ENCODE measurements at regions not wholly inside any gene's neighbourhood (a gene's known extent, or its start where the extent isn't known, plus 50 kb on each side); places are given as distances from the start of the nearest gene placed in this dataset.

DNA sequence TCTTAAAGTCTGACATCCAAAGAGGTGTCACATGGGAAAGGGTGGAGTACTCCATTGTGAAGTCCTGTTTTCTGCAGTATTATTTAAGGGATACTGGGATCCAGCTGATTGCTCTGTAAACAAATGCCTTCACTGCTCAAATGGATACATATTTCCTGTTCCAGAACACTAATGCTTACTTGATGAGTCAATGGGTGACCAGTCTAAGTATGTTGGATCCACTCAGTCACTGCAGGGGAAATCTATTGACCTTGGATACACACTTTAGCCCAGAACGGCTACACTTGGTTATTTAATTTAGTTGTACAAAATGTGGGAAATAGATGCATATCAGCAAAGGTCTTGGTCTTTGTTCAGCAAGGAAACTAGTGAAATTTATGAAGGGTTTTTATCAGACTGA, 261.4 kb downstream of the MAP2K4 start:
- Histone ChIP-seq H2BK5ac (ENCODE audit: low read length) (no peak overlapping the region), H3K18ac (ENCODE audit: low read length) (no peak overlapping the region), H3K79me1 (ENCODE audit: low read depth, low read length) (no peaks in the 10 kb centered on the region), H3K14ac (ENCODE audit: low read length) (no peak overlapping the region), H2BK120ac (ENCODE audit: low read depth, low read length) (no peak overlapping the region), H3K4ac (ENCODE audit: low read length) (no peak overlapping the region), H3K9ac (ENCODE audit: low read depth, low read length, poor library complexity) (no peak overlapping the region), H3K27me3 (ENCODE audit: control insufficient read depth in 3 of 3, insufficient read depth in 3 of 3, low read depth in 1 of 3, low read length in 3 of 3) (no peaks in the 10 kb centered on the region), H3K4me1 (ENCODE audit: control insufficient read depth in 2 of 2, insufficient read depth in 1 of 2, low read depth in 1 of 2, low read length in 2 of 2) (no peaks in the 10 kb centered on the region), H3K36me3 (replicated peaks in 1 of 2; ENCODE audit: control insufficient read depth in 2 of 2, insufficient read depth in 2 of 2, low read length in 2 of 2) (no peaks in the 10 kb centered on the region), H4K91ac (ENCODE audit: low read depth, low read length, poor library complexity) (no peak overlapping the region), H4K8ac (ENCODE audit: low read depth, low read length) (no peak overlapping the region), H3K4me3 (ENCODE audit: low read length in 2 of 2) (no peak overlapping the region), H2BK15ac (ENCODE audit: low read length) (no peak overlapping the region), H2AFZ (ENCODE audit: low read length) (no peak overlapping the region), H3K4me2 (ENCODE audit: insufficient read depth, low read length, poor library complexity, severe bottlenecking) (no peak overlapping the region), H2BK12ac (ENCODE audit: low read length) (no peak overlapping the region), H3K9me3 (replicated peaks in 1 of 2; ENCODE audit: control insufficient read depth in 2 of 2, insufficient read depth in 1 of 2, low read depth in 1 of 2, low read length in 2 of 2) (no peaks in the 10 kb centered on the region), H2AK5ac (ENCODE audit: low read depth, low read length) (no peak overlapping the region), H3K23ac (ENCODE audit: low read depth, low read length, poor library complexity) (no peak overlapping the region), H3K27ac (replicated peaks; ENCODE audit: low read length) (no peak overlapping the region)
- WGBS, 2 donors (ENCODE audit: extremely low coverage in 2 of 2, insufficient read length in 2 of 2, insufficient replicate concordance in 1 of 2) = no CpG with 5 or more reads among the region's 1 CpG
- no peak for DNase-seq (ENCODE audit: low spot score)

DNA sequence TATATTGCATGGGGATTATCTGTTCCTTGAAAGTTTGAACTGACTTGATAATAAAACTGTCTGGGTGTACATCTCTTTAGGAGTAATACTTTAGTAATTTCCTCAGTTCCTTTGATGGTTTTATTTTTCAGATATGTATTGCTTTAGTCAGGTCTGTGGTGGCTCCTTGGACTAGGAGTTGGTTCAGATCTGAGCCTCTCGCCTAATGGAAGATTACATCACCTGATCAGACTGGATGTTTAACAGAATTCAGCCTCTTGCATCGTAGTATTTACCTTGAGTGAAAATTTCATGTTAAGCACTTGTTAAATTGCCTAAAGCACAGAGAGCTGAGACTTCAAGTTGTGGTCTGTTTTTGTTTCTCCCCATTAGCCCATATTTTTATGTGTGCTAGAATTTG, 267.3 kb downstream of the MAP2K4 start:
- H2AFZ ChIP-seq (ENCODE audit: low read length) = no peak overlapping the region
- H3K27ac ChIP-seq (replicated peaks; ENCODE audit: low read length) = no peak overlapping the region
- no peak overlapping the region for H3K4me3 ChIP-seq (ENCODE audit: low read length in 2 of 2)
- H3K36me3 ChIP-seq (replicated peaks in 1 of 2; ENCODE audit: control insufficient read depth in 2 of 2, insufficient read depth in 2 of 2, low read length in 2 of 2) = no peaks in the 10 kb centered on the region
- no peak overlapping the region for H2AK5ac ChIP-seq (ENCODE audit: low read depth, low read length)
- H3K4ac ChIP-seq (ENCODE audit: low read length) = no peak overlapping the region
- H3K27me3 ChIP-seq (ENCODE audit: control insufficient read depth in 3 of 3, insufficient read depth in 3 of 3, low read depth in 1 of 3, low read length in 3 of 3) = no peaks in the 10 kb centered on the region
- WGBS, 2 donors (ENCODE audit: extremely low coverage in 2 of 2, insufficient read length in 2 of 2, insufficient replicate concordance in 1 of 2) = no CpG with 5 or more reads among the region's 2 CpGs
- no peaks in the 10 kb centered on the region for H3K4me1 ChIP-seq (ENCODE audit: control insufficient read depth in 2 of 2, insufficient read depth in 1 of 2, low read depth in 1 of 2, low read length in 2 of 2)
- H3K79me1 ChIP-seq (ENCODE audit: low read depth, low read length) = no peaks in the 10 kb centered on the region
- H2BK12ac ChIP-seq (ENCODE audit: low read length) = no peak overlapping the region
- H3K9me3 ChIP-seq (replicated peaks in 1 of 2; ENCODE audit: control insufficient read depth in 2 of 2, insufficient read depth in 1 of 2, low read depth in 1 of 2, low read length in 2 of 2) = no peaks in the 10 kb centered on the region
- H3K9ac ChIP-seq (ENCODE audit: low read depth, low read length, poor library complexity) = no peak overlapping the region
- H3K23ac ChIP-seq (ENCODE audit: low read depth, low read length, poor library complexity) = no peak overlapping the region
- no peak overlapping the region for H3K4me2 ChIP-seq (ENCODE audit: insufficient read depth, low read length, poor library complexity, severe bottlenecking)
- no peak overlapping the region for H4K91ac ChIP-seq (ENCODE audit: low read depth, low read length, poor library complexity)
- no peak overlapping the region for H4K8ac ChIP-seq (ENCODE audit: low read depth, low read length)
- no peak overlapping the region for H2BK15ac ChIP-seq (ENCODE audit: low read length)
- H3K14ac ChIP-seq (ENCODE audit: low read length) = no peak overlapping the region
- no peak overlapping the region for H3K18ac ChIP-seq (ENCODE audit: low read length)
- DNase-seq (ENCODE audit: low spot score) = no peak
- H2BK5ac ChIP-seq (ENCODE audit: low read length) = no peak overlapping the region
- H2BK120ac ChIP-seq (ENCODE audit: low read depth, low read length) = no peak overlapping the region

DNA sequence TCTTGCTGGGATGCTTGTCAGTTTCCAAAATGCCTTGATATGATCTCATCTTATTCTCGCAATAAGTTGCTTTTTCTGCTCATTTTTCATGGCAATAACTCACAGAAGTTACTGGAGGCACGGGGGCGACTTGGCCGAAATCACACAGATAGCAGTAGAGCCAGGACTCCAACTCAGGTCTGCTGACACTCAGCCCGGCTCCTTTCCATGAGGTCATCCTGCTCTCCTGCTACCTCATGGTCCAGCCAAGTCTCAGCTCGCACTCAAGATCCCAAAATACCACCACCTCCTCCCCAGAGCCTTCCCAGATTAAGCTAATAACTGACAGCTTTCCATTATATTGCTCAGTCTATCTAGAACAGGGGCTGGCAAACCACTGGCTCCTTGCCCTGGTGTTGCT, 269.5 kb downstream of the MAP2K4 start:
- Histone ChIP-seq H3K14ac (ENCODE audit: low read length) (no peak overlapping the region), H2BK12ac (ENCODE audit: low read length) (no peak overlapping the region), H2BK15ac (ENCODE audit: low read length) (no peak overlapping the region), H3K79me1 (ENCODE audit: low read depth, low read length) (no peaks in the 10 kb centered on the region), H3K9ac (ENCODE audit: low read depth, low read length, poor library complexity) (no peak overlapping the region), H2AFZ (ENCODE audit: low read length) (no peak overlapping the region), H3K4ac (ENCODE audit: low read length) (no peak overlapping the region), H3K4me2 (ENCODE audit: insufficient read depth, low read length, poor library complexity, severe bottlenecking) (no peak overlapping the region), H3K27ac (replicated peaks; ENCODE audit: low read length) (no peak overlapping the region), H3K4me1 (ENCODE audit: control insufficient read depth in 2 of 2, insufficient read depth in 1 of 2, low read depth in 1 of 2, low read length in 2 of 2) (no peaks in the 10 kb centered on the region), H4K8ac (ENCODE audit: low read depth, low read length) (no peak overlapping the region), H2BK120ac (ENCODE audit: low read depth, low read length) (no peak overlapping the region), H3K18ac (ENCODE audit: low read length) (no peak overlapping the region), H3K9me3 (replicated peaks in 1 of 2; ENCODE audit: control insufficient read depth in 2 of 2, insufficient read depth in 1 of 2, low read depth in 1 of 2, low read length in 2 of 2) (no peaks in the 10 kb centered on the region), H3K27me3 (ENCODE audit: control insufficient read depth in 3 of 3, insufficient read depth in 3 of 3, low read depth in 1 of 3, low read length in 3 of 3) (no peaks in the 10 kb centered on the region), H3K4me3 (ENCODE audit: low read length in 2 of 2) (no peak overlapping the region), H2AK5ac (ENCODE audit: low read depth, low read length) (no peak overlapping the region), H2BK5ac (ENCODE audit: low read length) (no peak overlapping the region), H3K36me3 (replicated peaks in 1 of 2; ENCODE audit: control insufficient read depth in 2 of 2, insufficient read depth in 2 of 2, low read length in 2 of 2) (no peaks in the 10 kb centered on the region), H3K23ac (ENCODE audit: low read depth, low read length, poor library complexity) (no peak overlapping the region), H4K91ac (ENCODE audit: low read depth, low read length, poor library complexity) (no peak overlapping the region)
- no CpG with 5 or more reads among the region's 6 CpGs for WGBS, 2 donors (ENCODE audit: extremely low coverage in 2 of 2, insufficient read length in 2 of 2, insufficient replicate concordance in 1 of 2)
- no peak for DNase-seq (ENCODE audit: low spot score)

DNA sequence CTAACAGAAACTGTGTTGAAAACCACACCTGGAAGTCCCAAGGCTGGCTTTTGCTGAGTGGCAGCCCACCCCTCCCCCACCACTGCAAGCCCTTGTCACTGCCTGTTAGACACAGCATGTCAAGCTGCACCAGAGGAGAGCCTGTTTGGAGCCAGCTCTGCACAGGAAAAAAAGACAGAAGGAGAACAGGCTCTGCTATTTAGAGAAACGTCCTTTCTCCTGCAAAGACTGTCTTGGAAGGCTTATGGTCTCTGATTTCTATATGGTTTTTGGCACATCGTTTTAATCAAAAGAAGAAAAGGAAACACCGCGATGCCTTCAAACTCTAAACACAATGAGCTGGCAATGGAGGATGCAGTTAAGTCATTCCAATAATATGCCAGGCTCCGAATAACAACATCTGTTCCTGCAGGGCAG, 275.5 kb downstream of the MAP2K4 start:
- H2BK15ac ChIP-seq (ENCODE audit: low read length) = no peak overlapping the region
- no peaks in the 10 kb centered on the region for H3K79me1 ChIP-seq (ENCODE audit: low read depth, low read length)
- no peaks in the 10 kb centered on the region for H3K36me3 ChIP-seq (replicated peaks in 1 of 2; ENCODE audit: control insufficient read depth in 2 of 2, insufficient read depth in 2 of 2, low read length in 2 of 2)
- peaks cover 5 to 8% of the 10 kb centered on the region in 2 donors for H3K4me1 ChIP-seq (ENCODE audit: control insufficient read depth in 2 of 2, insufficient read depth in 1 of 2, low read depth in 1 of 2, low read length in 2 of 2)
- H3K14ac ChIP-seq (ENCODE audit: low read length) = no peak overlapping the region
- H2BK120ac ChIP-seq (ENCODE audit: low read depth, low read length) = no peak overlapping the region
- no peak overlapping the region for H4K91ac ChIP-seq (ENCODE audit: low read depth, low read length, poor library complexity)
- DNase-seq (ENCODE audit: low spot score) = peak; percentile 11
- H3K27me3 ChIP-seq (ENCODE audit: control insufficient read depth in 3 of 3, insufficient read depth in 3 of 3, low read depth in 1 of 3, low read length in 3 of 3) = no peaks in the 10 kb centered on the region
- H3K4me2 ChIP-seq (ENCODE audit: insufficient read depth, low read length, poor library complexity, severe bottlenecking) = no peak overlapping the region
- H3K18ac ChIP-seq (ENCODE audit: low read length) = no peak overlapping the region
- H3K9me3 ChIP-seq (replicated peaks in 1 of 2; ENCODE audit: control insufficient read depth in 2 of 2, insufficient read depth in 1 of 2, low read depth in 1 of 2, low read length in 2 of 2) = no peaks in the 10 kb centered on the region
- H4K8ac ChIP-seq (ENCODE audit: low read depth, low read length) = no peak overlapping the region
- no peak overlapping the region for H3K9ac ChIP-seq (ENCODE audit: low read depth, low read length, poor library complexity)
- no peak overlapping the region for H2AK5ac ChIP-seq (ENCODE audit: low read depth, low read length)
- no peak overlapping the region for H2BK12ac ChIP-seq (ENCODE audit: low read length)
- WGBS, 2 donors (ENCODE audit: extremely low coverage in 2 of 2, insufficient read length in 2 of 2, insufficient replicate concordance in 1 of 2) = no CpG with 5 or more reads among the region's 5 CpGs
- no peak overlapping the region for H3K23ac ChIP-seq (ENCODE audit: low read depth, low read length, poor library complexity)
- peak overlapping the region; percentile 85 for H2AFZ ChIP-seq (ENCODE audit: low read length)
- H3K4ac ChIP-seq (ENCODE audit: low read length) = no peak overlapping the region
- H3K4me3 ChIP-seq (ENCODE audit: low read length in 2 of 2) = no peak overlapping the region
- no peak overlapping the region for H2BK5ac ChIP-seq (ENCODE audit: low read length)
- no peak overlapping the region for H3K27ac ChIP-seq (replicated peaks; ENCODE audit: low read length)
